Germinal center (tissue), 1 donor: ENCODE measurements at regions not wholly inside any gene's neighbourhood (a gene's known extent, or its start where the extent isn't known, plus 50 kb on each side); places are given as distances from the start of the nearest gene placed in this dataset.

ENCODE experiments used
- DNase-seq: peaks from one replicate; pipeline ENCODE4 v3.0.0; 2012; ENCODE audit warnings: mixed read lengths, low spot score

DNA sequence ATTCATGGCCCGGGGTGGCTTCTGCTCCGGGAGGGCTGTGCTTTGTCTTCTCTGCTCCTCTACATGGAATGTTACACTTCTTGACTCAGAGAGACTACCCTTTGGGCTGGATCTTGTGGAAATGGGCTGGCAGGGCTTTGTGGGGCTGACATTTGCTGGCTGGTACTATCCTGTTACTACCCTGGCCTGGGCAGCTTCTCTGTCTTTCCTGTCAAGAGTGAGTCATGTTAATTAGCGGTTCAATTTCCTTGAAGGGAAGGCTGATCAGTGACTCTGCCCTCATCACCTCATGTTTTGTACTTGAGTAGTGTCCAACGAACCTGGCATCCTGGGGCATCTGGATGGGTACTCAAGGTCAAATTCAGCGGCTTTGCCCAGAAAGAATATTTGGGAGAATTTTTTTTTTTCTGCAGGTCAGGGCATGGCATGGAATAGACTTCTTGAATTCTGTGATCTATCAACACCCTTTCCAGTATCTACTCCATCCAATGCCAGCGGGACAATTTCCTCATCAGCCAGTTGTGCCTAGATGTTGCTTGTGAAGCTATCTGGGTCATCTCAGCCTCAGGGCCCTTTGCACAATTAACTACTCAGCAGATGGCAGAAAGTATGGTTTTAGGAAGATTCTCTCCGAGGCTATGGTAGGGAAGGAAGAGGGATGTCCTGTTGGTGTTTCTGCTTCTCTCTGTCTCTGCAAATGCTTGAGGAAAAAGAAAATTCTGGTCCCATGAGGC lies 140.5 kb upstream of the PLET1 start:
- no peak for DNase-seq

DNA sequence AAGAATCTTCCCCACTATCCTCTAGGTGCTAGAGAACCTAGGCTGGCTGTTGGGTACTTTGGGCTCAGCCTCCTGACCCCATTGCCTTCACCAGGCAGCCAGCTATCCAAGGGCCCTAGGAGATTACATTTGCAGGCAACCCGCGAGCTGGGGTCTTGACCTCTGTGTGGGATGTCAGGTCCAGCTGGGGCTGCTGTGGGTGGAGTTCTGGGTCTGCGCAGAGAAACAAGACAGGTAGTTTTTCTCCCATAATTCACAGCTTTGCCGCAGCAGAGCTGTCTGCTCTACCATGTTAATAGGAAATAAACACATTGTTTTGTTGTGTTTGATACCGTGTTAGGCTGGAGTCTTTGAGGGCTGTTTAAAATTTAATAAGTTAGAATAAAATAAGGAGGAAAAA lies 142.8 kb upstream of the PLET1 start:
- no peak for DNase-seq

DNA sequence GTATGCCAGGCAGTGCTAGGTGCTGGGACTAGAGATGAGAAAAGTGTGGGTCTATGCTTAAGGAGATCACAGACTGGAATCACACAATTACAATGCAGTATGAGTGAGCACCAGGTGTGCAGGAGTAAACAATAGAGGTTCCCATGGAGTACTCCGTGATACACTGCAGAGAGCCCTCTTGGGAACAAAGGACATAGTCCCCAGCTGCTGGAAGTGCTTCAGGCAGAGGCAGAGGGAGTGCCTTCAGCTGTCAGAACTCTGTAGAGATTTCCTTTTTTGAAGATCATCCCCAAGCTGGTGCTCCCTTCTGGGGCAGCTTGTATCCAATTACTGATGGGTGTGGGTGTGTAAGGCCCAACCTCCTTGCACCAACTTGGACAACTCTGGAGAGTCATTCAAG lies 143.5 kb upstream of the PLET1 start:
- no peak for DNase-seq

GRCh38 chr11:112408517-112408916 lies 147.9 kb upstream of the PLET1 start:
- DNase-seq: no peak

- DNase-seq: no peak
Measured at GRCh38 chr11:112410325-112410724, 149.7 kb upstream of the PLET1 start.

DNA sequence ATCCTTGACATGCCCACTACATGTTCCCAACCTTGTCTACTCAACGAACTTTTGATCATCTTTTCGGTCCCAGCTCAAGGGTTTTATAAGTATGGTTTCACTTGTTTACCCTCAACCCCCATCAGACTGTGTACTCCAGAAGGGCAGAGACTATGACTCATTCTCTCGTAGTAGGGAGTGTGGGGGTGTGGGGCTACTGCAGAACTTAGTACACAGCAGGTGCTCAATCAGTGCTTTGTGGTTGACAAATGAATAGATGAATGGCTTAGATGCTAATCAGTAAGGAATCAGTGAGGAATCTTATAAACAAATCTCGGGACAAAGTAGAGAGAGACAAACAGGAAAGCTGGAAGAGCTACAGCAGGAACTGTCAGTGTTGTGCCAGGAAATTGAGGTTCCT lies 151.7 kb upstream of the PLET1 start:
- DNase-seq: no peak

- DNase-seq: no peak
Measured at GRCh38 chr11:112417339-112417738, 156.7 kb upstream of the PLET1 start.

- DNase-seq: no peak
Measured at GRCh38 chr11:112418438-112418837, 157.8 kb upstream of the PLET1 start.

GRCh38 chr11:112421879-112422278 lies 161.2 kb upstream of the PLET1 start:
- no peak for DNase-seq

DNA sequence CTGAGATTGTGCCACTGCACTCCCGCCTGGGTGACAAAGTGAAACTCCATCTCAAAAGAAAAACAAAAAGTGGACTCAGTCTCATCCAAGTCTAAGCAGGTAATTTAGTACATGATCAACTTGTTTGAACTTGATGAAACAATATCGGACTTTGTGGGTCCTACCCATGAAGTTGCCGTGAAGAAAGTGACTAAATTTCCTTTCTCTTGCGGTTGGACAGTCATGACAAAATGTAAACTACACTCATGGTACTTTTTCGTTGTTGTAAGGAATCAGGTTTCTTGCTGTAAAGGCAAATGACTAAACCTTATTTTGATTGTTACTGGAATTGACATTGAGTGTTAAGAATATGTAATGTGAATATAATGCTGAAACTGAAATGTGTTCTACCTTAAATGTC lies 164.5 kb upstream of the PLET1 start:
- DNase-seq: no peak

- no peak for DNase-seq
Measured at GRCh38 chr11:112437096-112437495, 176.4 kb upstream of the PLET1 start.

GRCh38 chr11:112439614-112440013 lies 179.0 kb upstream of the PLET1 start:
- DNase-seq: no peak

- DNase-seq: no peak
Measured at GRCh38 chr11:112440518-112440917, 179.9 kb upstream of the PLET1 start.

DNA sequence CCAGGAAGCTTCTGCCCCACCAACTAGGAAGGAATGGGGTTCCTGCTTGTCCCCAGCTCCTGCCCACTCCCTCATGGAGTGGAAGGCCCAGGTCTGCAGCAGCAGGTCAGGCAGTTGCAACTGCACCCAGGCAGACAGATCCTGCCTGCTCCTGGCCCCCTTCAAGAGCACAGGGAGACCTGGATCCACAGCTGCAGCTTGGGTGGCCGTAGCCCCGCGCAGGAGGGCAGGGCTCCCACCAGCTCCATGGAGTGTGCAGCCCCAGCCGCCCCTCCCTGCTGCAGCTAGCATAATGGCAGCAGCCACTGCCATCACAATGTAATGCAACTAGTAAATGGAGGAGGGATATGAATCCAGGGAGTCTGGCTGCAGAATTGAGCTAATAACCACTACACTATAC lies 187.5 kb upstream of the PLET1 start:
- no peak for DNase-seq

DNA sequence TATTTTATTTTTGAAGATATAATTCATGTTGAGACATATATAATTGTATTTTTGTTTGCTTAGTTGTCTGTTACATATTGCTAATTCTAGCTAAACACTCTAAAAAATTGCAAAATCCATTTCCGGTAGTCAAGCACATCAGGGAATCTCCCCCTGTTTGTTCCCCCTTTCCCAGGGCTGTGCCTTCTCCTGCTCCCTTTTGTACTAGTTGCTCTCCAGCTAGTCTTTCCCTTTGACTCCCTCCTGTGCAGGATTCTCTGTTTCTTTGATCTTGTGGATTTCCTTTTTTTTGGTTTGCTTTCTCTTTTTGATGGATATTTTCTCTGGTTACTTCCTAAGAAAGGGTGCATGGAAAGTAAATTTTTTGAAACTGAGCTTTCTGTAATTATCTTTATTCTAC lies 188.1 kb upstream of the PLET1 start:
- DNase-seq: no peak

GRCh38 chr11:112451250-112451649 lies 190.6 kb upstream of the PLET1 start:
- no peak for DNase-seq

GRCh38 chr11:112453601-112454577 lies 193.2 kb upstream of the PLET1 start:
- peak; percentile 57 for DNase-seq

GRCh38 chr11:112454841-112455240 lies 194.2 kb upstream of the PLET1 start:
- no peak for DNase-seq

GRCh38 chr11:112455791-112456190 lies 195.1 kb upstream of the PLET1 start:
- no peak for DNase-seq

GRCh38 chr11:112457532-112457931 lies 196.9 kb upstream of the PLET1 start:
- DNase-seq: no peak

DNA sequence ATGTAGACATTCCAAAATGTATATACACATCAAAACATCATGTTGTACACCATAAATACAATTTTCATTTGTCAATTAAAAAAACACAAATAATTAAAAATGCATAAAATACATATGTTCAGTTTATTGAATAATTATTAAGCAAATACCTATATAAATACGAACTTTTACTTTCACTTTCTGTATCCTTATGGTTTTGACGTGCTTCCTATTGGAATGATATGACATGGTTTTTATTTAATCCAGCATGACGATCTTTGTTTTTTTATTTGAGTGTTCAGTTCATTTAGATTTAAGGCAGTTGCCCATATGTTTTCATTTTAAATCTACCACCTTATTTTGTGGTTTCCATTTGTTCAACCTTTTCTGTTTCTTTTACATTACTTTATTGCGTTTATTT lies 198.3 kb upstream of the PLET1 start:
- DNase-seq: no peak

DNA sequence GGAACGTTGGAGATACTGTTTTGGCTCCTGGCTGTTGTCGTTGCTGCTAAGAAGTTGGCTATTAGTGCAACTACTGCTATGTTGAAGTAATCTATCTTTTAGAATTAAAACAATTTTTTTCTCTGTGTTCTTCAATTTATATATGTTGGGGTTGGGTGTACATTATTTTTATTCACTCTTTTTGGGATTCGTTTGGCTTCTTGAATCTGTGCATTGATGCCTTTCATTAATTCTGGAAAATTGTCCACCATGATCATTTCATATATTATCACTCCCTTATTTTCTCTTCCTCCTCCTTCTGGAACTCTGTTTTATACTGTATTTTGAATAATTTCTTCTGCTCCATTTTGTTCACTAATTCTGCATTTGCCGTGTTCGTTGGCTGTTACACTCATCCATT lies 199.5 kb upstream of the PLET1 start:
- no peak for DNase-seq

DNA sequence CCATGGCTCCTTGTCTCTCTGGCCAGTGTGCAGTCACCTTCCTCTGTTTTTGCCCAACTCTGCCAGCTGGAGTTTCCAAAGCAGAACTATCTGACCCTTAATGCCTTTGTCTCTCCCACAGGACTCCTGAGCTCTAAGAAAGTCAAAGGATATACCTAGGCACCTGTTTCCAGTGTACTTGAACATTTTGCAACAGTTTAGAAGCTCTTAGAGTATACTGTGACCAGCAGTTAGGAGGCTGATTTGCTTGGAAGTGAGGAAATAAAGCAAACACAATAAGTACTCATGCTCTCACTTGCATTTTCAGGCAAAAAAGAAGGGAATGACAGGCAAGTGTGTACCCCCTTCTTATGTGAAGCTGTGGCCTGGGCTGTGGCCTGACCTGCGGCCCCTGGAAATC lies 204.3 kb upstream of the PLET1 start:
- no peak for DNase-seq
